Caki2 (cell line): ENCODE measurements at regions not wholly inside any gene's neighbourhood (a gene's known extent, or its start where the extent isn't known, plus 50 kb on each side); places are given as distances from the start of the nearest gene placed in this dataset.

ENCODE experiments used
- DNase-seq: peaks from one replicate; pipeline ENCODE4 v3.0.0-alpha.2; 2015; ENCODE audit warnings: low read depth
- in situ Hi-C: cut with HindIII; loops from 2 replicates; pipeline ENCODE4 v1.10.0; 2016; ENCODE audit warnings: low sequenced_read_pairs, low pct_unique_long_range_greater_than_20kb, mixed read lengths

DNA sequence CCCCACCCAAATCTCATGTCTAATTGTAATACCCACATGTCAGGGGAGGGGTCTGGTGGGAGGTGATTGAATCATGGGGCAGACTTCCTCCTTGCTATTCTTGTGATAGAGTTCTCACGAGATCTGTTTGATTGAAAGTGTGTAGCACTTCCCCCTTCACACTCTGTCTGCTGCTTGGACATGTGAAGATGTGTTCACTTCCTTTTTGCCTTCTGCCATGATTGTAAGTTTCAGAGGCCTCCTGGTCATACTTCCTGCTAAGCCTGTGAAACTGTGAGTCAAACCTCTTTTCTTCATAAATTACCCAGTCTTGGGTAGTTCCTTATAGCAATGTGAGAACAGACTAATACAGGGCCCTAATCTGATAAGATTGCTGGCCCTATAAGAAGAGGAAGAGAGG is 1514.8 kb downstream of the RPA4 start:
- in situ Hi-C loops = no loop called here
- DNase-seq = no peak

DNA sequence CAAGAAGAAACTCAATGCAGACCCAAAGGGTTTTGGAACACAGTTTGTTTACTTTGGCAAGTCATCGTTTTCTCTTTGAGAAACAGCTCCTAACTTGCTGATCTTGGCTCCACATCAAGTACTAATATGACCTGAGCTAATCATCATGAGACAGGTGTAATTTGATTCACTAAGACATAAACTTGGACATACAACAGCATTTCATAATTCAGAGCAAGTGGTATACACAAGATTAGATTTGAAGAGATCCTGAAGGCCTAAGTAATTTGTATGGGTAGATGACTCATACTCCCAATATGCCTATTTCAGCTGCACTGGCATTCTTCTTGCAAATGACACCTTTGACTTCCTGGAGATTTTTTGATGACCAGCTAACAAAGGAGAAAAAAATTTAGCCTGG is 1521.7 kb downstream of the RPA4 start:
- DNase-seq = peak; percentile 0
- in situ Hi-C loops = no loop called here

DNA sequence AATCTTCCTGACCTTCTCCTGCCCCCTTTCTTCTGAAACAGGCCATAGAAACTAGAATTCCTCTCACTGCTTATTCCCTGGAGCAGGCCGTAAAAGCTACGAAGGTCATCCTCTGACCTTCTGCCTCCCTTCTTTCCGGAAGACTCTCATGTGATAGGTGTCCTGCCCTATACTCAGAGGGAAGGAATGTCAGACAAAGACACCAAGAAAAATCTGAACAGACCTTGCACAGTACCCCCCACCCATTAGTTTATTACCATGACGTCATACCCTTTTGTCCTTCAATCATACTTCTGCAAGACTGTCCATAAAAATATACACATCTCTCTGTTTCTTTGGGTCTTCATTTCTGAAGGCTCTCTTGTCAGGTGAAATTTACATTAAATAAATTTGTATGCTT is 1523.9 kb downstream of the RPA4 start:
- in situ Hi-C loops = no loop called here
- no peak for DNase-seq

DNA sequence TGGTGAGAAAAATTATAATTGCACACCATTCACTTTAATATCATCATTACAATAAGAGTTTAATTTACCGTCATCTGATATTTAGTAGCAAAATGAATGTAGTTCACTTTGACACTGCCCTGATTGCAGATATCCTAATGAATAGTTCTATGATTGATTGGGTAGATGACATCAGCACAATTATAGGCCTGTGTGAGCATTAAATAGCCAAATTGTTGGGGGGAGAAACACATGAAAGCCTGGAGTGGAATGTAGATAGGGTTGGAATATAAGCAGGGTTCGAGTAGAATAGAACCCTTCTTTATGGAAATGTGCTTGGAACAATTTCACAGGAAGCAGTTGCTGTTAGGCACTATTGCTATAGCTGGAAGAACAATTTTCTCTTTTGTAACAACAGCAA is 1526.2 kb downstream of the RPA4 start:
- in situ Hi-C loops = no loop called here
- no peak for DNase-seq

DNA sequence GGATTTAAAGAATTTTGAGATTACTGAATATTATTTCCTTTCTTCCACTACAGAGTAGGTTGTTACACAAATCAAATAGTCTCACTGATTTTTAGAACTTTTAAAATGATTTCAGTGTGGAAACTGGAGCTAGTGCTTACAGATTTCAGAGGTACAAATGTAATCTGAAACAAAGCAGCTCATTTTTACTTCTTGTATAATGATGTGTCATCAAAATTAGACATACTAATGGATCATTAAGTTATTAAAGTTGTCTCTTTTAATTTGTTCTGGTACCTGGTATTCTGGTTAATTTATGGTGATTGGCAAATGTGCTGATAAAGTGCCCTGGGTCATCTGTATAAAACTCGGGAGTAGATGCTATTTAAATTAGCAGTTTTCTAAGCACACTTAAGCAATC is 1528.3 kb downstream of the RPA4 start:
- in situ Hi-C loops = no loop called here
- DNase-seq = no peak

DNA sequence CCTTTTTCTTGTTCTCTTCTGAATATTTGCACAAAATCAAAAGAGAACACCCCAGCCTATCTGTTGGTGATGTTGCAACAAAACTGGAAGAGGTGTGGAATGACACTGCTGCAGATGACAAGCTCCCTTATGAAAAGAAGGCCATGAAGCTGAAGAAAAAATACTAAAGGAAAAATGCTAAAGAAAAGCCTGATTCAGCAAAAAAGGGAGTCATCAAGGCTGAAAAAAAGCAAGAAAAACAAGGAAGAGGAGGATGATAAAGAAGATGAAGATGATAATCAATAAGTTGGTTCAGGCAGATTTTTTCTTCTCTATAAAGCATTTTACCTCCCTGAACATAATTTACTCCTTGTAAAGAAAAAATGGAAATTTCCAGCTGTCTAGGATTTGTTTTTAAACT is 1538.8 kb downstream of the RPA4 start:
- DNase-seq = no peak
- in situ Hi-C loops = no loop called here

DNA sequence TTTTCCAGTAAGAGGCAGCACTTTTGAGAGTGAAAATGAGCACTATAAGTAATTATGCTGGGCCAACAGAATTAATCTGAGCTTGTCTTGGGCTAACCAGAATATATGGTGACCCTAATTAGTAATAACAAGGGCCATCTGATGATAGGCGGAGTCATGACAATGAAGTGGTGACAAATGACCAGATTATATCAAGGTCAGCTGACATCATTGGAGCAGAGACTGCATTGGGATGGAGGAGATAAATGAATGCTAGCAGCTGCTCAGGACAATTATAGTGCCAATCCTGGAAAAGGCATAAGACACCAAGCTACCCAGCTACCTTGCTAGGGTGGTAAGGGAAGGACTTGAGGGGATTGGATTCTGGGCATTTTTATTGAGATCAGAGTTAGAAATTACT is 1548.7 kb downstream of the RPA4 start:
- in situ Hi-C loops = no loop called here
- DNase-seq = no peak

DNA sequence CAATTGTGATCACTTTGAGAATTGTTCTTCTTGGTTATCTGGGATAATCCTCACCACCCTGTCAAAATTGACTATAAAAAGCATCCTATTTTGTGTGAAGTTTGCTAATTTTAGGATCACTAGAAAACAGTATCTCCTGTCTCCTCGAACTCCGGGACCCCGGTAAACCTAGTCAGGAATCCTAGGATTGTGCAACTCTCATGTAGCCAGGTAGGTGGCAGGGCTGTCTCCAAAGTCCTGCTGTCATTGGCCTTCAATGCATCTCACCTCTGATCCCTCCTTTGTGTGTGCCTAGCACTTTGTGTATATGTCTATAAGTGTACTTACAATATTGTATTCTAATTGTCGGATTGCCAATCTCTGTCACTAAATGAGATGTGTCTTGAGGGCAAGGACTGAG is 1564.8 kb downstream of the RPA4 start:
- DNase-seq = no peak
- in situ Hi-C loops = no loop called here

DNA sequence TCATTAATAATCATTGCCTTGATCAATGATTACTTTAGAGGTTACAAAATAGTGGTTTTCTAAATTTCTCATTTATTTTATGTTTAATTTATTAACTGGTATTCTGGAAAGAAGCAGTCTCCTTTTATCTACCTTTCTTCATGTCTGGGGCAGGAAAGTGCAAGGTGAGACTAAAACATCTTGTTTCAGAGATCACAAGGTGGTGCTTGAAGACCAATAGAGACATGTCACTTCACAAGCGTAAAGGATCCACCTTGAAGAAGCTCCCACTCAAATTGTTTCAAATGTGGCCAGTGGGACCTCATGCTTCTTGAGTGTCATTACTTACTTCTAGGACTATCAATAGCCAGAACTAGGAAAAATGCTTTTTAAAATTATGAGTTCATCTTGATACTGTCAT is 1568.7 kb downstream of the RPA4 start:
- in situ Hi-C loops = no loop called here
- no peak for DNase-seq

DNA sequence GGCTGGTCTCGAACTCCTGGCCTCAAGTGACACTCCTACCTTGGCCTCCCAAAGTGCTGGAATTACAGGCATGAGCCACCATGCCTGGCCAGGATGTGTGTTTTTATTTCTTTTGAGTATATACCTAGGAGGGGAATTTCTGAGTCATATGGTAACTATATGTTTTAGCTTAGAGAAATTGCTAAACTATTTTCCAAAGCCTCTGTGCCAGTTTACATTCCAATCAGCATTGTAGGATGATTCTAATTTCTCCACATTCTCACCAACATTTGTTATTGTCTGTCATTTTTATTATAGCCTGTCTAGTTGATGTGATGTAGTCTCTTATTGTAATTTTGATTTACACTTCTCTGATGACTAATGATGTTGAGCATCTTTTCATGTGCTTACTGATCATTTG is 1576.0 kb downstream of the RPA4 start:
- DNase-seq = no peak
- in situ Hi-C loops = no loop called here

DNA sequence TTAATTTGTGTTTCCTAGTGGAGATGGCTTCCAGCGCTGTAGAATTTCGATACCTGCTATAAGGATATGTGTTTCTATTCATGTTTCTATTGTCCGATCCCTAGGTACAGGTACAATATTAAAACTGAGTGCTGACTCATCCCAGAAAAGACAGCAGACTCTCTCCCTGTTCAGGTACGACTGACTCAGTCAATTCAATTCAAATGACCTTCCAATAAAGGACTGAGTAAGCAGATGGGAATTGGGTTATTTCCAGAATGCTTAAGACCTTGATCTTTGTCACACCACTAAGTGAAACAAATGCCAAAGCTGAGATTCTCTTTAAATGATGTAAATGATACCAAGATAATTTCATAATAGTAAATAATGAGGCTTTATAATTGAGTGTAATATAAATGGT is 1596.9 kb downstream of the RPA4 start:
- no peak for DNase-seq
- in situ Hi-C loops = no loop called here

DNA sequence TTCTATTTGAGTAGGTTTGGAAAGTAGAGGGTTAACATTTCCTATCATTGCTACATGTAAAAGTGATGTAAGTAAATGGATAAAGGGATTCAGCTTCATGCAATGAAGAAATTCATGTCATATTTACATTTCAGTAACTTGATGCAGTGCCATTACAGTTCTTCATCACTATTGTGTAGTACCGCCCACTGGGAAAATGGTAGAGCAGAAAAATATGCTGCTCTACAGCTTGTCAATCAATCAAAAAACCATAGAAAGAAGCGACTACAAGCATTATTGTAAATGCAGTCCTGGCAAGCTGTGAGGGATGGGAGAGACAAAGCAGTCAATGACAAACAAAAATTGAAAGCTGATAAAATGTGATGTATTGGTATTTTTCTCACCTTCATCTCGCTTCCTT is 1597.9 kb downstream of the RPA4 start:
- no peak for DNase-seq
- in situ Hi-C loops = no loop called here

DNA sequence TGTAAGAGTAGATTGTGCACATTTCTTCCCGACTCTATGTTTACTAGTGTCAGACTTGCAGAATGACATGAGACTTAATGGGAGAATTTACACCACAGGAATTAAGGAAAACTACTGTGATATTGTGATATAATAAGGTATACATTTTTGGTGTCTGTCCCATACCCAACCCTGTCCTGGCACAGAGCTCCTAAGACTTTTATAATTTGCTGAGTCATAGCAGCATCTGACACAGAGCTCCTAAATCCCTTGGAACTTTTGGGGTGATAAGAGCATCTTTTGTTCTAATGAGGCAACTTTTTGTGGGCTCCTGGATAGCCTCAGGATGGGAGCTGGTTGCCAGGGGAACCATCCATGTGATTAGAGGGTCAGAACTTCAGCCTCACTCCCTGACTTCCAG is 1607.0 kb downstream of the RPA4 start:
- in situ Hi-C loops = no loop called here
- DNase-seq = no peak

DNA sequence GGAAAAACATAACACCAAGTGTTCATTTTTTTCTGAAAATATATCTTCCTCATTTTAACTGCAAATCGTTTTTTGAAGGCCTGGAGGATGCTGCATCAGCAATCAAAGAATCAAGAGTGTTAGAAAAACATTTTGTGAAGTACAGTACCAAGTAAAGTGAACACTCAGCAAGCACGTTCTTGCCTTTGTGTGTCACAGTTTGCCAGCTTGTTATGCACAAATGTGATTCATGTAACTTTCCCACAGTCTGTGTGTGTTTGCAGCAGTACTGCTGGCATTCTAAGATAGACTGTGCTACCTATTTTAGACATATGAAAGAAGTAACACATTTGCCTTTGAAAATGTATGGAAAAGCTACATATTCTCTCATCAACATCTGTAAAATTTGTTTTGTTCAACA is 1617.7 kb downstream of the RPA4 start:
- in situ Hi-C loops = no loop called here
- DNase-seq = no peak

DNA sequence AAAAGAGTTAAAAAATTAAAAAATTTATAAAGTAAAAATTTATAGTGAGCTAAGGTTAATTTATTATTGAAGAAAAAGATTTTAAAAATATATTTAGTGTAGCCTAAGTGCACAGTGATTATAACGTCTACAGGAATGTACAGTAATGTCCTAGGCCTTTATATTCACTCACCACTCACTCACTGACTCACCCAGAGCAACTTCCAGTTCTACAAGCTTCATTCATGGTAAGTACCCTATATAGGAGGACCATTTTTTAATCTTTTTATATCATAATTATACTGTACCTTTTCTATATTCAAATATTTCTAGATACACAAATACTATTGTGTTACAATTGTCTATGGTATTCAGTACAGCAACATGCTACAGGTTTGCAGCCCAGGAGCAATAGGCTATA is 1623.2 kb downstream of the RPA4 start:
- in situ Hi-C loops = no loop called here
- no peak for DNase-seq

DNA sequence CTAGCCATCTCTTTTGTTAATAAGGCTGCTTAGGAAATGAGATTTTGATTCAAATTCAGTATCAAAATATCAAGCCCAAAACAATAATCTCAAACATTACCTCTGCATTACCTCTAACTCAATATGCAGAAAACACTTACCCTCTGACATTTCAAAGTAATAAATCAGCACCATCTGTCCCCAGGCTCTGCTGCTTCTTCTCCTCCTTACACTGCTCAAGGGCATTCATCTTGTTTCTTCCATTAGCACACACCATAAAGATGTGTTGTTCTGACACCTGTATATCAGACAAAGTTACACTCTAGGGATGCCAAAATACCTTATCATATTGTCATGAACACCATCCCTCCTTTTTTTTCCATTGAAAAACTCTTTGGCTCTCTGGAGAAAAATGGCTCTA is 1630.3 kb downstream of the RPA4 start:
- no peak for DNase-seq
- in situ Hi-C loops = no loop called here

DNA sequence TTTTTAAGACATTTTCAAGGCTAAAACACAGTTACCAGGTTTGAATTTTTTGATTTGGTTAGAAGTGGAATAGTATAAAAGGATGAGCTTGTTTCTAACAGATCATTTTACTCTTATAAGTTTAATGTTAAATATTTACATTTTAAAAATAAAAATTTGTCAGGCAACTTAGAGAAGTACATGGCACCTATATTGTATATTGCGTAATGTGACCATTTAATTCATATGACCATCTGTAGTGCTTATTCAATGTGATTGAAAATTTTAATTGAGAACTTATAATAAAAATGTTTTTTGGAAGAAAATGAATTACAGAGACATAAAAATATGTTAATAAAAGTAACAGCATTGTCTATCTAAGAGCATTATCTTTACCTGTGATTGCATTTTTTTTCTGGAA is 1632.4 kb downstream of the RPA4 start:
- in situ Hi-C loops = no loop called here
- DNase-seq = no peak

DNA sequence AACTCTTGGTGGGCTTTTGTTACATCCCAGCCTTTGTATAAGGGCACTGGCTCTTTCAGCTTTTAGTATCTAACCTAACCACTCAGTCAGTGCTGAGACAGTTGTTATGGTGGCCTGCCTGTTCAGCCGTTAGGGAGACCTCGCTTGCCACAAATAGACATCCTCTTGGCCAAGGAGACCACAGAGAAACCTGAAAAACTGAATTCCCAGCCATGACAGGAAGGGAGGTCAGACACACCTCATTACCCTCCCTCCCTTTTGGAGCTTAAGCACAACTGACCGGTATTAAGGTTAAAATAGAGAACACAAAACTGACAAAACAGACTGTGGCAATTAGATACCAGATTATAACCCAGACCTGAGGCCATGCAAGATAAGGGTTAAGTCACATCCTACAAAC is 1639.3 kb downstream of the RPA4 start:
- in situ Hi-C loops = no loop called here
- DNase-seq = no peak

DNA sequence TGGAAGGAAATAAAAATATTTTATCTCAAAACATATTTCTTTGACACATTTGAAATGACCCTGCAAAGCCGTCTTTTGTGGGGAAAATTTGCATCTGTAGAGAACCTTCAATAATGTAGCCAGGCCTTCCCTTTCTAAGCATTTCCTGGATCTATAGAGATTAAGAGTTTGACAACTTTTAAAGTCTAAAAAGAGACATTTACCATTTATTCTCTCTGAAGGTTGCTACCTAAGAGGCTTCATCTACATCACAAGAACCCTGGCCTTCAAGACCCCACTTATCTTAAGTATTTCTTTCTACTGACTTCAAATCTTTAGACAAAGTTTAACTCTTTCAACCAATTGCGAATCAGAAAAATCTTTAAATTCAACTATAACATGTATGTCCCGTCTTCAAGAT is 1639.8 kb downstream of the RPA4 start:
- no peak for DNase-seq
- in situ Hi-C loops = no loop called here

DNA sequence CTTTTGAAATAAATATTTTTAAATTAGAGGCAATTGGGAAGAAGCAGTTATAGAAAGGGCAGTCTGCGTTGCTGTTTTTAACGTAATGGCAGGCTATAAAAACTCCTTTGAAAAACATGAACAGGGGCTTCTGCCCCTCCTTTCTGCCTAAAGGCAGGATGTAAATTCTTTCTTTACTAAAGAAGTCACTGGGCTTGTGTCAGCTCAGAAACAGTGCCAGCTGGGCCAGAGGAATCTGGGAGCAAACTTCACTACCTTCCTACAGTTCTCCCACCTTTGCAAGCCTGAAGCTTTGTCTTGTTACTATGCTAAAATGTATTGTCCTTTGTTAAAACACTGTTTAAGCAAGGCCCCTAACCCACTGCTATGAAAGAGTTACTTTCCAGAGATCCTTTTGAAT is 1664.8 kb downstream of the RPA4 start:
- in situ Hi-C loops = no loop called here
- no peak for DNase-seq

DNA sequence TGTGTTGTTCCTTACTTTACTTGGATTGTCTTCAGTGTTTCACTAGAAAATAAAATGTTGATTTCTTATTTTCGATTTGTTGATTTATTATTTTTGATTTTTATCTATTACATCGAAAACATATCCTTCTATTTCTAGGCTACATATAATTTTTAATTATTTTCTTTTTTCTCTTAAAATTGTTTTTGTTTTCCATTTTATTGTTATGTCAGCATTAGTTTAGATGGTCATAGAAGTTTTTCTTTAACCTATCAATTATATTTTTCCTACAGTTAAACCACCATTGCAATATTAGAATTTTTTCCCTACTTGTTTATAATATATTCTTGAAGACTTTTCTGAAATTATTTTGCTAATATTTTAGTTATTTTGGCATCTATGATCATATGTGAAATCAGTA is 1685.1 kb downstream of the RPA4 start:
- in situ Hi-C loops = no loop called here
- DNase-seq = no peak
